ENCODE measurements at regions not wholly inside any gene's neighbourhood (a gene's known extent, or its start where the extent isn't known, plus 50 kb on each side); places are given as distances from the start of the nearest gene placed in this dataset.

DNA sequence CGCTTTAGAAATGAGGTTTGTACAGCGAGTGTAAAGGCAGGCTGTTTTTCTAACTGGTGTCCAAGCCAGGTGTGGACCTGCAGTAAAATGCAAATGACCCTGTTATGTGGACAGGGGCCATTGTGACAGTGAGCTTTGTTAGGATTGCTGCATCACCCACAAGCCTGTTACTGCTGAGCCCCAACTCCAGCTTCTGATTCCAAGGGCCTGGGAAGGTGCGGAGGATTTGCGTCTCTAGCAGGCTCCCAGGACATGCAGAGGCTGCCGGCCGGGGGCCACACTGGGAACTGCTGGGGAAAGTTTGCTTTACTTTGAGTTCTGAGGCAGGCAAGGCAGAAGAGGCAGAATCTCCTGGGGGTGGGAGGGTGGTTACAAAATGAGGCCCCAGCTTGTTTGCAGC lies 164.1 kb downstream of the GLI2 start:
- DNase-seq (ENCODE audit: low read depth): no peak

DNA sequence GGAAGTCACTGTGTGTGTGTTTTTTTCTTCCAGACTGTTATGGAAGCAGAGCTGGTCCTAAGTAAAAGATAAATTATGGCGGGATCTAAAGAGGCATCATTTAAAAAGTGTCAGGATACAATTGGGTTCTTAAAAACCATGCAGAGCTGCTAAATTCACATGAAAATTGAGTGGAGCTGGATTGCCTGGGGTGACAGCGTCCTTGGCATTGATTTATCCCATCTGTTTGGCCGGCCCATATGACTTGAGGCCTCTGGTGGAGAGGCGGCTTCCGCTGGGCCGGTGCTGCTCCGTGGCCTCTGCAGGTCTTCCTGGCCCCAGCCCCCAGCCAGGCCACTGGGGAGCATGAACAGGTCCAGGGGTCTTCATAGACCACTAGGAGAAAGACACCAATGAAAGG lies 165.5 kb downstream of the GLI2 start:
- no peak for DNase-seq (ENCODE audit: low read depth)

DNA sequence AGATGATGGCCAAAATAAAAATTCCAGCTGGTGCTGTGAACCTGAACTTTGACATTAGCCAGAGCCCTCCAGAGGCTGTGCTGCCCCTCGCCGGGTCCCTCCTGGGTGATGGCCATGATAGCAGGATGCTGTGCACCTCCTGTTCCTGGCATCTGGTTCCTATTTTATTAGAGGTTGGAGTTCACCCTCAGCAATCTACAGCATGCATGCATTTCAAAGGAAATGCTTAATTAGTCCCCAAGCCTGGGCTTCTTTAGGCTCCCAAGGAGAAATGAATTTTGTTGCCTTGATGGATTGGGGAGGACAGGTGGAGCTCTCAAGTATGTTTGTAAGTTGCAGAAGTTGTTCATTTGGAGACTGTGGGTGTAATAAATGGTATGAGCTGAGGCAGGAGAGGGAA lies 166.9 kb downstream of the GLI2 start:
- no peak for DNase-seq (ENCODE audit: low read depth)

DNA sequence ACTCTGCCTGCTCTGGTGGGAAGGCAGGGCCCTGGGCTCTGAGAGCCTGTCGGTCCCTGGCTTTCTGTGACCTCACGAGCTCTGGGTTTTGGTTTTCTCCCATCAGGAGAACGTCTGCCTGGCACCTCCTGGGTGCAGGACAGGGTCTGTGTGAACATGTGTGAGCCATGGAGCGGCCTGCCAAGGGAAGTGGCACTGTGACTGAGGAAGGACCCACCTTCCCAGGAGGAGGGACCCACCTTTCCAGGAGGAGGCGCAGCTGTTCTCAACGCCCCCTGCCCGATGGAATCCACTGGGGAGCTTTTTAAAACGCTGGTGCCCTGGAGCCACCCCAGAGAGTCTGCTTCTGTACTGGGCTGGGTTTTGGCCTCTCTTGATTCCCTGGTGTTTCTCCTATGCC lies 168.7 kb downstream of the GLI2 start:
- no peak for DNase-seq (ENCODE audit: low read depth)

DNA sequence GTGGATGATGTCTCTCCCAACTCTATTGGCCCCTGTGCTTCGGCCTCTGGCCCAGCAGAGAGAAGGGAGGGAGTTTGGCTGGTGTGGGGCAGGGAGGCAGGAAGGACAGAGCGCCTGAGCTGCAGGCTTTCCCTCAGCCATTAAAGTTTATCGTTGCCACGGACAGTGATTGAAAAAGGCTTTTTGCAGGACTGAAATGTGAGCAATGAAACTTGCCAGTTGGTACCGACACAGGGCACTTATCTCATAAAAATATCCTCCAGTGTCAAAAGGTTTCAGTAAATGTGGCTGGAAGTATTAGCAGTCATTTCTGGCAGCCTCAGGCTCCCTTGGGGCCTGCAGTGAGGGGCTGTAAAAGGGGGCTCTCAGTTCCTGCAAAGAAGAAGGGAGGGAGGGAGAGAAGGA lies 169.2 kb downstream of the GLI2 start:
- DNase-seq (ENCODE audit: low read depth): no peak

DNA sequence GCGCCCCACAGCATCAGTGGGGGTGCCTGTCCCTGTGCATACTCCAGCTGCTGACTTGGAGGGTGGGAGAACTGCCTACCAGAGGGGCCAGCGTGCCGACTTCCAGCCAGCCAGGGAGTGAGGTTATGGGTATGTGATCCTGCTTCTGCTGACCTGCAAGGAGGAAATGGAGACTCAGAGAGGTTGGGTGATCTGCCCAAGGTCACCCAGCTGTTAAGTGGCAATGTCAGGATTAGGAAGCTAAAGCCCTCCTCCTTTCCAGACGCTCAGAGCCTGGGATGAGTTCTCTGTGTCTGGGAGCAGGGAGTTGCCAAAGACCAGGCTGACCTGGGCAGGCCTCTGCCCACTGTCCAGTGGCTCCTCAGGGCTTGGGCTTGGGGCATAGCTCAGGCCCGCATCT lies 169.6 kb downstream of the GLI2 start:
- DNase-seq (ENCODE audit: low read depth): no peak

DNA sequence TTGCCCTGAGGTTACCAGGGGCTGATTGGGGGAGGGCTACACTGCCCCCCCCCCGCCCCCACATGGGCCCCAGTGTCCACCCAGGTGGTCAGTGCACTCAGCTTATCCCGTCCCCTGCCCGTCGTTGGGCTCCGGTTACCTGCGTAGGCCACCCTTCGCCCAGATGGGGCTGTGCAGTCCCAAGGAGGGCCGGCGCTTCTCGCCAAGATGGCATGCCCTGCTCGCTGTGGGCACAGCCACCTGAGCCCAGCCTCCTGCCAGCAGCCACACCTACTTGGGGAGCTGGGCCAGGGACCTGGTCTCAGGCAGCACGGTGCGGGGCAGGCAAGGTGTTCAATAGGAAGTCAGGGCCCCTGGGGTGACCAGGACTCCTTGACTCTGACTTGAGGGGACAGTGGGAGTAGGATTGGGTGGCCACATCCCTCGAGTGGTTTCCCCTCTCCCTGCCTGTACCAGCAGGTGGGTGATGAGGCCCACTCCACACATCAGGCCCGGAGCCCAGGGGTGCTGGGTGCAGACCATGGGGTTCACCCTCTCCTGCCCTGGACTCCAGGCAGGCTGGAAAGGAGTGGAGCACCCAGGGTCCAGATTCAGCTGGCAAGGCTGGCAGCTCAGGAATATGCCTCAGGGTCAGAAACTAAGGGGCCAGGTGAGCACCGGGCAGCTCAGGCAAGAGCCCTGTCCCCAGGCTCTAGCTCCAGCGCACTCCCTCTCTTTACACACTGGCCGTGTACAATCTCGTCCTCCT lies 170.3 kb downstream of the GLI2 start:
- DNase-seq (ENCODE audit: low read depth): no peak

DNA sequence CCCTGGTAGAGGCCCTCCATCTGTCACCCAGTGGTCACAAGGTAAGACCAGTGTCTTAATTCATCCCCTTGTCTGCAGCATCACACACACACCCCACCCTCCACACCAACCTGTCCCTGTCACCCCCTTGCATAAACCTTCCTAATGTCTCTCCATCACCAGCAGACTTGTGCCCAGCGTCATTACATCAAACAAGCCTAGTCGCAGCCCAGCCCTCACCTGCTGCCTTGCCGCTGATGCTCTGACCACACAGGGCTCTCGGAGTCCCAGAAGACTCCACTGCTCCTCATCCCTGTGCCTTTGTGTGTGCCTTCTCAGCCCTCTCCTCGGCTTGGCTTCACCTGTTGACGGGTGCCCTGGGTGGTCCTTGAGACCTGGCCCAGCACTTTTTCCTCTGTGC lies 171.2 kb downstream of the GLI2 start:
- DNase-seq (ENCODE audit: low read depth): no peak

DNA sequence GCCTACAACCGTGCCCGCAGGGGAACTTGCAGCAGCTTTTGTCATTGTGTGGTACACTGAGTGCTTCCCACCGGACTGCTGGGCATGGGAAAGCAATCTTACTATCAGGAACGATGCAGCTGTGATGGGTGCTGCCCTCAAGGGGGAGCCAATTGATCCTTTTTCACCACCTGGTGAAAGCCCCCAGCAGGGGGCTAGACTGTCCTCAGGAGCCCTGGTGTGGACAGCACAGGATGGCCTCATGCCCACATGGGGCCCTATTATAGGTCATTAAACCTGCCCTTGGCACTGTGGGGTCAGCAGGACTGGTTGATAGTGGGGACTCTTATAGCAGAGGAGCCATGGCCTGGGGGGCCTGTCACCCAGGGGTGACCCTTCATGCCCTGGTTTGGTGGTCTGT lies 172.2 kb downstream of the GLI2 start:
- DNase-seq (ENCODE audit: low read depth): no peak

DNA sequence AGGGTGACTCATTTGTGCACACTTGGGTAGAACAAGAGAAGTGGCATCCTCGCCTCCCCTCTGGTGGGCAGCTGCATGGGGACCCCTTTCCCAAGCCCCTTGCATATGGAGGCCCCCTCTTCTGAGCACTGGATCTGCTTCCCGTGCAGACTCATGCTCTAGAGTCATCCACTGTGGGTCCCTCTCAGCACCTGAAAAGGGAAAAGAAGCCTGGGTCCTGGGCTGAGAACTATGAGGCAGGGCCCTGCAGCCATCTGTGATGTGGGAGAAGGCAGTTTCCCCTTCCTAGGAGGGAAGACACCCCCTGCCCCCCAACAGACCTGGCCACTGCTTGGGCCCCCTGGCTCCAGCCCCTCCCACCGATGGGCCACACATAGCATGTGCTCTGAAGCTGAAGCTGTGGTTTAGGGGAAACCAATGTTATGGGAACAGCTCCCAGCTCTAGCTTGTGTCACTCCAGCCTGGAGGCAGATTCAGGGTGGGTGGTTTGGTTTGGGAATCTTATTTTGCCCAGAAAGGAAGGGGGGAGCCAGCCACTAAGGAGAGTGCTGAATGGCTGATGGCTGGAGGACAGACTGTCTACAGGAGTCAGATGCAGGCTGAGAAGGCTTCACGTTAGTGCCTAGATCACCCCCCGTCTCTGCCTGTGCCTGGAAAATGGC lies 172.8 kb downstream of the GLI2 start:
- DNase-seq (ENCODE audit: low read depth): no peak

DNA sequence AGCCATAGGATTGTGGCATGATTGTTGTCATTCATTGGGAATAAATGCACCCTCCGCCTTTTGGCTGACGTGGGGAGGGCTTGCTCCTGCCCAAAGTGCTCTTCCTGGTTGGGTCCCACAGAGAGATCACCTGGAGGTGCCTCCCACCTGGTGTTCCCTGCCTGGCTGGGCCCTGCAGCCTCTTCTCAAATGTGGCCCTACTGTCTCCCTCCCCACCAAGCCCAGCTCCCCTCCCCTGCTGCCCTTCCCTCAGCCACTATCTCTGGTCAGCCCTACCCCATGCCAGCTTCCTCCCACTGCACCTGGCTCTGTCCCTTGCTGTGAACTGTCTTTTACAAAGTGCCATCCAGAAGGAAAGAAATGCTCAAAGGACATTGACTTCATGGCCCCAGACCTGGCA lies 173.4 kb downstream of the GLI2 start:
- no peak for DNase-seq (ENCODE audit: low read depth)

DNA sequence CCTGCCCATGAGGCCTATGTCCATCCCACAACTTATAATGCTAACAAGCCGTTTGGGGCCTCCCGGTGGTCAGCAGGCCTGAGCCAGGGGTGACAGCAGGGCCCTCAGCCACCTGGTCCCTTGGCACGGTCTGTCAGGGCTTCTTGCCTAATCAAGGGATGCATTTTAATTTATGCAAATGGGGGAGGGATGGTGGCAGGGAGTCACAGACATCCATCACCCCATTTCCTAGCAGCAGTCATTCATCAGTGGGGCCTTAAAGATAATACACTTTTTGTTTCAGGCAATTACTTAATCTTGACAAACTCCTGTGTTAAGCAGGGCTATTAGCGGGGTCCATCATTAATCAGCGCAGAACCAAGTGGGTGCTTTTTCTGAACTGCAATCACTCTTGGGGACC lies 174.5 kb downstream of the GLI2 start:
- DNase-seq (ENCODE audit: low read depth): no peak

DNA sequence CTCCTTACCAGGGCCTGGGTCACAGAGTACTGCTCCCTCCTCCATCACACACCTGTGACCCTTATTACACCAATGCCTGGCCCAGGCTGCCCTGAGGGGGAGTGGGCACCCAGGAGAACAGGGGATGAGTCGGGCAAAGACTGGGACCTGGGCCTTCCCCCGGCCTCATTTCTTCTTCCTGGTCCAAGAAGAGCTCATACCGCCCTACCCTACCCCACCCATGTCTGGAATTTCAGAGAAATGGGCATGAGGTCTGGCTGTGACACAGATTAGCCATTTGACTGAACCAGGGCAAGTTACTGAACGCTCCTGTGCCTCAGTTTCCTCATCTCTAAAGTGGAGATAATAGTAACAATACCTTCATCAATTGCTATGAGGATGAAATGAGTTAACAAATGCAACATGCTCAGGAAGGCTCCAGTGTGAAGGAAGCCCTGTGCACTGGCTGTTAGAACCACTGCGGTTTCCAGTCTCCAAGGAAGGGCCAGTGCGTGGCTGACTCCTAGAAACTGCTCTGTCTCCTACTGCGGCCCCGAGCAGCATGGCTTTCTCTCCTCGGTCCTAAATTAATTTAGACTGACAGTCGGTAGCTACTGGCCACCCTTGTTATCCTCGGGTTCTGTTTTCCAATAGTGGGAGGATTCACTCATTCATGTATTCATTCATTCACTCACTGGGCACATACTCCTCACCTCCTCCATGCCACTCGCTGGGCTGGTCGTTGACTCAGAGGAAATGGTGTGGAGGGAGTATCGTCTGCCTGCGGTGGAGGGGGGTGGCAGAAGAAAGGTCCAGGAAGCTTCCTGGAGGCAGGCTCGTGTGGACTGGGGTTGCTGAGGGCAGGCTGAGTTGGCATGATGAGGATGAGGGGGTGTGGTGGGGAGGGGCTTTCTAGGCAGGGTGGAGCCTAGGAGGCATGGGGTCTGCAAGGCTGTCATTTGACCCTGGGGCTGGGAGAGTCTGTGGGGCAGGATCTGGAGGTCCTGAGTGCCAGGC lies 175.6 kb downstream of the GLI2 start:
- DNase-seq (ENCODE audit: low read depth): no peak

DNA sequence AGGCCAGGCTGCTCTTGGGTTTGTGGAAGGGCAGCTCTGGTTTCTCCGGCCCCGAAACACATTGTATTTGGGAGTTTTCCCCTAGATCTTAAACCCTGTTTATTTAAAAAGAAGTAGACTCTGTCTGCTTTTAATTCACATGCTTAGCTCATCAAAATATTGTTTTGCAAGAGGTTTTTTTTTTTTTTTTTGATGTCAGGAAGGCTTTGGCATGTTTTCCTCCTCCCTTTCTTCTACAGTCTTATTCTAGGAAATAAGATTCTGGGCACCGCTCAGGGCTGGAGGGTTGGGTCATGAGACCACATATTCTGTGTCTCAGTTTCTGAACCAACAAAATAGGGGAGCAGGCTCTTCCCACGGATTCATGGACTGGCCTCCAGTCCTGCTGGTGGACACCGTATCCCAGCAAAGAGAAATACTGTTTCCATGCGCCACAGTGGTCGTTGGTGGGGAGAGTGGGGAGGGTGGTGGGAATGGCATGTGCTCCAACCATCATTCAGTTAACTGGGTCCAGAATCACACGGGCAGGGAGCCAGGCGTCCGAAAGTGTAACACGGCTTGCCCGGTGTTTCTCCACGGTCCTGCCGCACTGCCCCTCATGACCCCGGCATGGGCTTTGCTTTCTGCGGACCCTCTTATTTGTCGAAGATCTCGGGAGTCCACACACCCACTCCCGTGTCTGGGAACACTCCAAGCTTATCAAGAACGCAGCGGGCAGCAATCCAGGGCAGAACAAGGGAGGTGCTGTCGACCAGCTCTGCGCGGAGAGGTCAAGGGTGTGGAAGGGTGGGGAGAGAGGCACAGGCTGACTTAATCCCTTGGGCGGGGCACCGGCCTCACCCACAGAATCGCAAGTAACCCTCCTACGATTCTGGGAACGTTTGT lies 176.7 kb downstream of the GLI2 start:
- DNase-seq (ENCODE audit: low read depth): no peak

DNA sequence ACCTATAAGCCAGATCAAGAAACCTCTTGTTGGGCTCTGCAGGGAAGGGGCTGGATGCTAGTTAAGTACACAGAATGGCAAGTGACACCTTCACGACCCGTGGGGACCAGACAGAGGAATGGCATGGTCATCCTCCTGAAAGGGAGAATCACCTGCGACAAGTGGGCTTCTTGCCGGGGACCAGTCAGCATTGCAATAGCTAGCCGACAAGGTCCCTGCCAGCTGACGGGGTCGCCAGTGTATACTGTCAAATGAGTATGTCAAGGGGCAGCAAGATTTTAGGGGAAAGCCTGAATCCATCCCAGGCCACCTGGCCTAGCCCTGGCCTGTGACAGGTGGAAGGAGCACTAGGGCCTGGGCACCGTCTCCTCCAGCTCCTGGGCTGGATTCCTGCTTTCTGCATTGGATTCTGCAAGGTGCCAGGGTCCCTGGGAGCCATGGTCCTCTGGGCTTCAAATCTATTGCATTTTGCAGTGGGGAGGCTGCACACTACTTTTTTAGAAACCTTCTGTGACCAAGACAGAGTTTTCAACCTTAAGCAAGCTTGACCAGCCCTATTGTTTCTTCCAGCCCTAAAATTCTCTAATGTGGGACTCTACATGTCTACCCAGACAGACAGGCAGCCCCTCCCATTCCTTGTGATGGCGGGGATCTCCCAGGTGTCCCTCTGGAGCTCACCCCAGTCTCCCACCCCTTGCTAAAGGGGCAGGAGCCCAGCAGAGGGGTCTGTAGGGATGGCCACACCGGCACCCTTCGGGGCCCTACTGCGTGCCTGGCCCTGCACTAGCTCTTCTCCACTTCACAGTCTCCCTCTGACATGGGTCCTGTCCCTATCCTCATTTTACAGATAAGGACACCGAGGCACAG lies 178.5 kb downstream of the GLI2 start:
- no peak for DNase-seq (ENCODE audit: low read depth)

DNA sequence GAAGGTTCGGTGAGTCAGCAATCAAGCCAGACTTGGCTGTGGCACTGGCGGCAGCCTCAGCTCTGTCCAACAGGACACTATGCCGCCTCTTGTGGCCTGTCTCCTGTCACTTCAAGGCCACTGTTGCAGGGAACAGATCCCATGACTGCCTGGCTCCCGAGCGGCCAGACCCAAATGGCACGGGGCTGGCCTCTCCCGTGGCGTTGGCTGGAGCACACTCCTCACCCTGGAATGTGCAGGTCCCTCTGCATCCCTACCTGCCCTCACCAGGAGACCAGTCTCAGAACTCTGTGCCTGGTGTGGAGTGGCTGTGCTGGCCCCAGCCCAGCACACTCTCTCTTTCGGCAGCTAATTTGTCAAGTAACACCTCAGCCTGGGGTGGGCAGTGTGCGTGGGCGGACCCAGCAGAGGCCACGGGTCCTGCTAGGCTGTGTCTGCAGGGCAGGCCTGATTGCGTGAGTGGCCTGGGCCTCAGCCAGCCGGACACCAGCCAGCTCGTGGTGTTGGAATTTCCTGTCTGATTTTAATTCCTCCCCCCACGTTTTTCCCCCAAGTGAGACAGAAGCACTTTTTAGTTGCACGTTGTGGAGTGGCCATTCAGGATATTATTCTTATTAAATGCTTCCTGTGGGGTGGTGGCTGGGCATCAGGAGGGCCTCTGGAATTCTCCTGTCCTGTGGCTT lies 179.3 kb downstream of the GLI2 start:
- no peak for DNase-seq (ENCODE audit: low read depth)

DNA sequence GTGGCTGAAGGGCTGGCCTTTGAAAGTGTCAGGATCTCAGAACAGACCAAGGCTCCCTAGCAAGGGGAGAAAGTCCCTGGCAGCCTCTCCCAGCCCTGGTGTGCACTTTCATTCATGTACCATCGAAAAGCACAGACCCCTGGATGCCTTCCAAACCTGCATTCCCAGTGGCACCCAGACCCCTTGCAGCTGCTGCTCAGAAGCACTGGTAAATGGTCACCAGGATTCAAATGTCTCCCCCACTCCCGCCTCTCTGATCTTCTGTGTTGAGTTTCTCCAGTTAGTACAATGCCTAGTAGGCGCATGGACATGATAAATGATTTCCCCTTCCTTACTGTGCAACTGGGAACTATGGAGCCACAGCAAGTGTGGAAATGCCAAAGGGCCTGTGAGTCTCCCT lies 180.0 kb downstream of the GLI2 start:
- DNase-seq (ENCODE audit: low read depth): no peak

DNA sequence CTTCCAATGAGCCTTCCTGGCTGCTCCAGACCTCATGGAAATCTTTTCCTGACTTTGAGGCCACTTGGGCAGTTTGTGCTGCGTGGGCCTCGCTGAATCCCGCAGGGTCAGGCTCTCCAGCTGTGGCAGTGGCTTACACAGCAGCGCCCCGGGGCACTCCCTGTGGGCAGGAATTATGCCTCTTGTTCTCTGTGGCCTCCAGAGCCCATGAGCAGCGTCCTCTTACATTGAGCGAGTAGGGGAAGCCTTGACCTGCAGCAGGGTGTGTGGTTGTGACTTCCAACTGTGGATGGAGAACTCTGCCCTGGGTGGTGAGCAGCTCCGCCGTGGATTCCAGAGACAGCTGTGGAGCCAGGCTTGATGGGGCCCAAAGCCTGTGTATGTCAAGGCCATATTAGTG lies 180.8 kb downstream of the GLI2 start:
- DNase-seq (ENCODE audit: low read depth): no peak

DNA sequence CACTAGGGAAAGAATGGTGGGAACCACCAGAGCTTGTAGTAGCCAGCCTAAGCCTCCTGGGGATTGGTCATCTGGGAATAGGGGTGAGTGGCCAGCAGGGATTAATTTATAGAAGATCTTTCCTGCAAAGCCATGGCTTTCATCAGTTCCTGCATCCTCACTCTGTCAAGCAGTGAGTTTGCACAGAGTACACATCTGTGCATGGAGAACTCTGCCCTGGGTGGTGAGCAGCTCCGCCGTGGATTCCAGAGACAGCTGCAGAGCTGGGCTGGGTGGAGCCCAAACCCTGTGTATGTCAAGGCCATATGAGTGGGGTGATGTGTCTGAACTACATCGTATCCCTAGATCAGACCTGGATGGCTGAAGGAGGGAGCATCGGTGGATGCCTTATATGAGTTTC lies 182.2 kb downstream of the GLI2 start:
- no peak for DNase-seq (ENCODE audit: low read depth)

DNA sequence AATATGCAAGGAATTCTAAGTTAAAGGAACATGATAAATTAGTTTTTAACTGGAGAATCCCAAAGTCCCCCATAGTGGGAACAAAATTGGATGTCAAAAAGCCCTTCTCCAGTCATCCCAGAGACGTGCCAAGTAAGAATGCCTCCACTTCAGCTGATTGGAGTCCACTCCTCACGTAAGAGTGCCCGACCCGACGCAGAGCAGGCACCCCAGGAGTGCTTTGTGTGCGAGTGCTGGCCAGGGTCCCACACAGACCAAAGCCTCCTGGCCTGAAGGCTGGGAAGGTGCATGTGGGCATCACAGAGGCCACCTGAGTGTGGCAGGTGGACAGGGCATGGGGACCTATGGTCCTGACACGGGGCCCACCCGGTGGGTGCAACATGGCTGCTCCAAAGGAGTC lies 183.5 kb downstream of the GLI2 start:
- DNase-seq (ENCODE audit: low read depth): no peak

Data from non-pigmented ciliary epithelial cell (primary cell).